GM12864 (cell line): ENCODE measurements at regions not wholly inside any gene's neighbourhood (a gene's known extent, or its start where the extent isn't known, plus 50 kb on each side); places are given as distances from the start of the nearest gene placed in this dataset.

Experiments used
- DNase-seq: peaks from one replicate; pipeline ENCODE4 v3.0.0-alpha.2; 2011; ENCODE audit warnings: low read depth
- H3K4me3 ChIP-seq: 2 replicates; pipeline ENCODE4 v1.5.1; 2011; ENCODE audit warnings: mild to moderate bottlenecking, low read depth, low read length, control low read depth
- CTCF ChIP-seq: IDR thresholded peaks from 2 replicates; pipeline ENCODE4 v1.5.1; 2011; ENCODE audit warnings: low read depth, mild to moderate bottlenecking, moderate library complexity, low read length, control low read depth, inconsistent platforms; ENCODE audit errors: missing control alignments

GRCh38 chr12:111188436-111188835, 180.5 kb downstream of the PHETA1 start:
- no peak overlapping the region for H3K4me3 ChIP-seq
- TF ChIP-seq CTCF, result no peak
- no peak for DNase-seq

GRCh38 chr12:111186347-111186746, 182.5 kb downstream of the PHETA1 start:
- no peak overlapping the region for H3K4me3 ChIP-seq
- DNase-seq, result no peak
- TF ChIP-seq CTCF, result no peak

GRCh38 chr12:111185889-111186227, 183.0 kb downstream of the PHETA1 start:
- no peak for DNase-seq
- no peak for TF ChIP-seq CTCF
- no peak overlapping the region for H3K4me3 ChIP-seq

DNA sequence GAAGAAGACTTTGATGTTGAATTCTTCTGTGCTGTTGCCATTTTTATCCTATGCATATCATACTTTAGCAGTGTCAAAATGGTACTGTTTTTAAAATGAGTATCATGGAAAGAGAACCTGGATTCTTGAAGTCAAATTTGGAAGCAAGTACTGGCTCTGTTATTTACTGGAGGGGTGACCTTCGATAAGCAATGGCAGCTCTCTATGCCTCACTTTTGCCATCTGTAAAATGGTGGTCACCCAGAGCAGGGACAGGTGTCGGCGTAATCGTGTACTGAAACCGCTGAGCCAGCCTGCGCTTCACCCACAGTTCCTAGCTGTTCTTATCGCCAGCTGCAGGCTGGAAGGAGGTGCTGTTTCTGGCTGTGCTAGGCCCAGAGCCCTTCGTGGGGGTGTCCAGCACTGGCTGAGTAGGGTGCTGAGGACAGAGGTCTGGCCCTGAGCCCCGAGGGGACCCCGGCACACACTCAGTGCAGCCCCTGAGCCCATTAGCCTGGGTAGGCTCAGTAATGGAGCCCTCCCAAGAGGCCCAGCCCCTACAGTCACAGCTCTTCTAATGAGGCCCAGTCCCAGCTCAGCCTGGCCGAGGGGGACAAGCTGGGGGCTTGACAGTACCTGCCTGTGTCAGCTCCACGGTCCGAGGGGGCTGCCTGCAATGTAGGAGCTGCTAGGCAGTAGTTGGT, 183.5 kb downstream of the PHETA1 start:
- DNase-seq, result no peak
- no peak overlapping the region for H3K4me3 ChIP-seq
- no peak for TF ChIP-seq CTCF

- no peak overlapping the region for H3K4me3 ChIP-seq
- DNase-seq, result no peak
- TF ChIP-seq CTCF, result no peak
Observed at GRCh38 chr12:111184161-111184560, 184.7 kb downstream of the PHETA1 start.

DNA sequence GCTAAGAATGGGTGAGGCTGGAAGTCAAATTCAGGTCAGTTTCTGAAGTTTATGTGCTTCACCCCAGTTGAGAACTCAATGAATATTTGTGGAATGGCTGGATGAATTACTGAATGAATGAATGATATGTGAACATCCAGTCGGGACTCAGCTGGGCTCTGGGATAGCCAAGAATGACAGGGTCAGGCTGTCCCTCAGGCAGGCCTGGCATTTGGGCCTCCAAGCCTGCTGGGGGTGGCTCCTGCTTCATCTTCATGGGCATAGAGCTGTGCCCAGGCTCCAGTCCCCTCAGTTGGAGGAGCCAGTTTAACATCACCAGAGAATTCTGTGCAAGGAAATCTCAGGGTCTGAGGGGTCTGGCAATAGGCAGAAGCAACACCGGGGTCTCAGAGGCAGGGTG, 185.8 kb downstream of the PHETA1 start:
- DNase-seq, result no peak
- no peak overlapping the region for H3K4me3 ChIP-seq
- no peak for TF ChIP-seq CTCF

- no peak for DNase-seq
- no peak for TF ChIP-seq CTCF
- H3K4me3 ChIP-seq, result no peak overlapping the region
Observed at GRCh38 chr12:111182382-111182781, 186.5 kb downstream of the PHETA1 start.
